WERI-Rb-1 (cell line): ENCODE measurements at regions not wholly inside any gene's neighbourhood (a gene's known extent, or its start where the extent isn't known, plus 50 kb on each side); places are given as distances from the start of the nearest gene placed in this dataset.

Source experiments
- DNase-seq: peaks from one replicate; pipeline ENCODE4 v3.0.0-alpha.2; 2020
- H3K27ac ChIP-seq: fragments of 250-450 bp; sonication (Bioruptor Pico); 2 replicates; pipeline ENCODE4 v1.5.1; 2020; ENCODE audit warnings: mild to moderate bottlenecking, moderate library complexity
- H3K27me3 ChIP-seq: fragments of 250-450 bp; sonication (Bioruptor Pico); 2 replicates; pipeline ENCODE4 v1.5.1; 2021; ENCODE audit warnings: mild to moderate bottlenecking, low read depth, moderate library complexity; ENCODE audit not compliant: insufficient read depth, severe bottlenecking
- H3K36me3 ChIP-seq: fragments of 250-450 bp; sonication (Bioruptor Pico); 2 replicates; pipeline ENCODE4 v1.5.1; 2020; ENCODE audit warnings: mild to moderate bottlenecking, moderate library complexity
- H3K4me3 ChIP-seq: 2 replicates; pipeline ENCODE4 v1.5.1; 2011; ENCODE audit warnings: low read depth, mild to moderate bottlenecking, control low read depth, low read length
- H3K9me3 ChIP-seq: fragments of 250-450 bp; sonication (Bioruptor Pico); 2 replicates; pipeline ENCODE4 v1.5.1; 2021; ENCODE audit warnings: mild to moderate bottlenecking, moderate library complexity; ENCODE audit not compliant: severe bottlenecking
- CTCF ChIP-seq: IDR thresholded peaks from 2 replicates; pipeline ENCODE4 v1.5.1; 2011; ENCODE audit warnings: low read depth, mild to moderate bottlenecking, control low read depth, inconsistent platforms, low read length

GRCh38 chr7:24143547-24143946, 140.4 kb upstream of the NPY start:
- Histone ChIP-seq H3K36me3 (no peaks in the 10 kb centered on the region), H3K27ac (no peak overlapping the region), H3K9me3 (no peaks in the 10 kb centered on the region), H3K4me3 (no peak overlapping the region), H3K27me3 (no peaks in the 10 kb centered on the region)
- no peak for TF ChIP-seq CTCF
- no peak for DNase-seq

- no peak for DNase-seq
- no peak for TF ChIP-seq CTCF
- Histone ChIP-seq H3K27me3 (no peaks in the 10 kb centered on the region), H3K4me3 (no peak overlapping the region), H3K36me3 (no peaks in the 10 kb centered on the region), H3K27ac (no peak overlapping the region), H3K9me3 (no peaks in the 10 kb centered on the region)
Observed at GRCh38 chr7:24151944-24152343, 132.0 kb upstream of the NPY start.

- no peak overlapping the region for H3K4me3 ChIP-seq
- H3K27me3 ChIP-seq, result no peaks in the 10 kb centered on the region
- no peak overlapping the region for H3K27ac ChIP-seq
- TF ChIP-seq CTCF, result no peak
- no peak for DNase-seq
- H3K36me3 ChIP-seq, result no peaks in the 10 kb centered on the region
- H3K9me3 ChIP-seq, result no peaks in the 10 kb centered on the region
Observed at GRCh38 chr7:24152356-24152755, 131.6 kb upstream of the NPY start.

GRCh38 chr7:24152877-24153472, 131.0 kb upstream of the NPY start:
- Histone ChIP-seq H3K27me3 (peaks cover 1% of the 10 kb centered on the region), H3K9me3 (no peaks in the 10 kb centered on the region), H3K4me3 (no peak overlapping the region), H3K36me3 (no peaks in the 10 kb centered on the region), H3K27ac (no peak overlapping the region)
- no peak for DNase-seq
- TF ChIP-seq CTCF, result no peak

GRCh38 chr7:24157666-24158065, 126.3 kb upstream of the NPY start:
- Histone ChIP-seq H3K36me3 (no peaks in the 10 kb centered on the region), H3K9me3 (no peaks in the 10 kb centered on the region)
- no peak for TF ChIP-seq CTCF

GRCh38 chr7:24158975-24159374, 125.0 kb upstream of the NPY start:
- no peaks in the 10 kb centered on the region for H3K9me3 ChIP-seq
- DNase-seq, result no peak
- peaks cover 3% of the 10 kb centered on the region for H3K27me3 ChIP-seq
- no peaks in the 10 kb centered on the region for H3K36me3 ChIP-seq
- no peak for TF ChIP-seq CTCF
- no peak overlapping the region for H3K27ac ChIP-seq
- H3K4me3 ChIP-seq, result no peak overlapping the region

More at GRCh38 chr7:24157666-24158065, 126.3 kb upstream of the NPY start:
- no peak overlapping the region for H3K4me3 ChIP-seq
- no peak overlapping the region for H3K27ac ChIP-seq
- DNase-seq, result no peak
- H3K27me3 ChIP-seq, result peaks cover 3% of the 10 kb centered on the region
